ENCODE measurements at regions not wholly inside any gene's neighbourhood (a gene's known extent, or its start where the extent isn't known, plus 50 kb on each side); places are given as distances from the start of the nearest gene placed in this dataset.

DNA sequence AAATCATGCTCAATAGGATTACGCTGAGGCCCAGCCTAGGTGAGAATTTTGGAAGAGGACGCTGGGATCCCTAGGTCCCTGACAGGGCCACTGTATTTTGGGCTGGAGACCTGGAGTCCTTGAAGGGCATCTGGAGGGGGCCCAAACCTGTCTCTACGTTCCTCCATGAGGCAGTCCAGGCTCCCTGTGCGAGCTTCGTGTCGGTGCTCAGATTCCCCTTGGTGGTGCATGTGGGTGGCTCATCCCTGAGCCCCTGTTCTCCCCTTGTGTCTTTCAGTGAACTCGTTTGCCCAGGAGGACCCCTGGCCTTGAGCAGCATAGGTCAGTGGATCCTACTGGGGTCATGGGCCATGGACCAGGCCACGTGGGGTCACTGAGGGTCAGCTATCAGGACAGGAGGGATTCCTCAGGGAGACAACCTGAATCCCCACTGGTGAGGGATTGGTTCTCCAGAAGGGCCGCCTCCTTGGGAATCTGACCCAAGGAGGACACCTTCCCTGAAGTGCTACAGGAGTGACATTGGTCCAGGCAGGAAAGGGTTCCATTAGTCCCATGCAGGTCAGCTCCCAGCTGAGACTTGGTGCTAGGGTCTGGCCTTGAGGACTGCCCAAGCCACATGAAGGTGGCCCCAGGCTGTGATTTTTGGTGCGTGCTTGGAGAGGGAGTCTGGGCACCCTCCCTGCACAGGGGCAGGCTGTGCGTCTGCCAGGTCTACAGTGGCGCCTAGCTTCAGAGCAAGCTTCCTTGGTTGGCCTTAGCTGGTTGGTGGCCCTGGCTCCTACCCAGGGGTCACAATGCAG lies 229.8 kb downstream of the SNRPN start:
- TF ChIP-seq MXI1 (IDR thresholded peaks at IDR 0.05; ENCODE audit: low read depth, low read length) (no peak), SIN3A (IDR thresholded peaks at IDR 0.05; ENCODE audit: borderline replicate concordance, low read depth, low read length) (no peak), RAD21 (IDR thresholded peaks at IDR 0.05; ENCODE audit: low read length) (no peak), POLR2AphosphoS5 (IDR thresholded peaks at IDR 0.05; ENCODE audit: low read depth, low read length) (no peak), CHD2 (IDR thresholded peaks at IDR 0.05; ENCODE audit: low read length, partially characterized antibody) (no peak), RFX5 (IDR thresholded peaks at IDR 0.05; ENCODE audit: low read length) (no peak)
- TF ChIP-seq, protein P1, sequence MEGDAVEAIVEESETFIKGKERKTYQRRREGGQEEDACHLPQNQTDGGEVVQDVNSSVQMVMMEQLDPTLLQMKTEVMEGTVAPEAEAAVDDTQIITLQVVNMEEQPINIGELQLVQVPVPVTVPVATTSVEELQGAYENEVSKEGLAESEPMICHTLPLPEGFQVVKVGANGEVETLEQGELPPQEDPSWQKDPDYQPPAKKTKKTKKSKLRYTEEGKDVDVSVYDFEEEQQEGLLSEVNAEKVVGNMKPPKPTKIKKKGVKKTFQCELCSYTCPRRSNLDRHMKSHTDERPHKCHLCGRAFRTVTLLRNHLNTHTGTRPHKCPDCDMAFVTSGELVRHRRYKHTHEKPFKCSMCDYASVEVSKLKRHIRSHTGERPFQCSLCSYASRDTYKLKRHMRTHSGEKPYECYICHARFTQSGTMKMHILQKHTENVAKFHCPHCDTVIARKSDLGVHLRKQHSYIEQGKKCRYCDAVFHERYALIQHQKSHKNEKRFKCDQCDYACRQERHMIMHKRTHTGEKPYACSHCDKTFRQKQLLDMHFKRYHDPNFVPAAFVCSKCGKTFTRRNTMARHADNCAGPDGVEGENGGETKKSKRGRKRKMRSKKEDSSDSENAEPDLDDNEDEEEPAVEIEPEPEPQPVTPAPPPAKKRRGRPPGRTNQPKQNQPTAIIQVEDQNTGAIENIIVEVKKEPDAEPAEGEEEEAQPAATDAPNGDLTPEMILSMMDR (IDR thresholded peaks at IDR 0.05) = no peak
